Muscle of back (tissue), 3 donors: ENCODE measurements at regions not wholly inside any gene's neighbourhood (a gene's known extent, or its start where the extent isn't known, plus 50 kb on each side); places are given as distances from the start of the nearest gene placed in this dataset.

Experiments used
- DNase-seq, 3 donors: peaks; one replicate each; pipeline versions ENCODE4 v3.0.0 to v3.0.0-alpha.2; 2013

DNA sequence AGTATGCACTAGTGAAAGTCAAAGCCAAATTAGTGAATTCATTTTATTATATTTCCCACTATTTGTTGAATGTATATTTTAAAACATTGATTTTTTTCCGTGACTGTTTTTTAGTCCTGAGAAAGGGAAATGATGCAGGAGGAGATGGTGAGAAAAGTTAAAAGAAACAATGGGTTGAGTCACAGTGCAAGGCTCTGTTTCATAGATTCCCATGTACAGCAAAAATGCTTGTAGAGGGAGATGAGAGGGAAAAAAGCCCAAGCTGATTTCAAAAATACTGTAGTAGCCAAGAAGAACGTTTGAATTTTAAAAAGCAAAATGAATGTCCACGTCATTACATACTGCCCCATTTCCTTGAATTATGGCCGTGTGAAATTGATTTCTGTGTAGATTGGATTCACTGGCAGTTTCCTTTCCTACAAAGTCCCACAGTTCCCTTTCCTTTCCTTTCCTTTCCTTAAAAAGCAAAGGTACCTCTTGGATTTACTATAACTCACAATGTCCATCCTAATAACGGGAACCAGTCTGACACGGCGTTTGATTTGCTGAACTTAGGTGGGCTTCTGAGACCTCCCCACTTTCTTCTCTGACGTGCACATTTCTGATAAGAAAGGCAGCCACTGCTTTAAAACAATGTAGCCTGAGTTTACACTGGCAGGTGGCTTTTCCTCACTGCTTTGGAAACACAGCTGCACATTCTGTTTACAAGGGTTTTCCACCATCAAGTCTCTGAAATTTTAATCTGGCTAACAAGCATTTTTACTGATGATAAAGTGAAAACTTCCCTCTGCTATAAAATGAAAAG is 63.7 kb downstream of the SPCS3 start:
- DNase-seq: peak in 1 of 3 donors; percentile 30

DNA sequence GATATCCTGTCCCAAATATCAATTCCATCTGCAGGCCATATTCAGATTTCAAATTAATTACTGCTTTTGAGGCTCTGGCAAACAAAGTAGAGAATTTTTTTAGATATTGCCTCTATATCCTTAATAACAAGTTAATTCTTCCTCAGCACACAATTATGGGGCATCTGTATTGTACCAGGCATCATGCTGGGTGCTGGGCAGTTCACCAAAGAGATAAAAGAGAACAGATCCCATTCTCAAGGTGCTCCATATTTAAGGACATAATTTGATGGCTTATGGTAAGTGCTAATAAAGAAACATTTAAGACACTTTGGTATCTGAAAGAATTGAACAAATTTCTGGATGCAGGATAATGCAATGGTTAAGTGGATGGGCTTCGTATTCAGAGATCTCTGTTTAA is 65.8 kb downstream of the SPCS3 start:
- DNase-seq: no peak

DNA sequence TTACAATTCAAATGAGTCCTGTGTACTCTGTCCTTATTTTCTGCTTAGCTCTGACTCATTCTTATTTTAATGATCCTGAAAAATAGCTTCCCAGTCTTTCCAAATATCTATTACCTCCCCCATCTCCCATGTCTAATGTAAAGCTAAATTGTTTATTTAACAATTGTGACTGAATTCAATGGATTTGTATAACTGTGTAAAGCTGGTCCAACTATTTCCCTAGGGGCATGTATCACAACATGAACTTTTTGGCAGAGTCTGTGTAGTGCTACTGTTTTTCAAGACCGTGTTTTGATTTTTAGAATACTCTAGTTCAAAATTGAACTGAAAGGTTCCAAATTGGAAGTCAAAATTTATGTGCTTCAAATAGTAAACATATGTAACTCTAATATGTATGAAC is 67.8 kb downstream of the SPCS3 start:
- peak in 1 of 3 donors; percentile 40 for DNase-seq

DNA sequence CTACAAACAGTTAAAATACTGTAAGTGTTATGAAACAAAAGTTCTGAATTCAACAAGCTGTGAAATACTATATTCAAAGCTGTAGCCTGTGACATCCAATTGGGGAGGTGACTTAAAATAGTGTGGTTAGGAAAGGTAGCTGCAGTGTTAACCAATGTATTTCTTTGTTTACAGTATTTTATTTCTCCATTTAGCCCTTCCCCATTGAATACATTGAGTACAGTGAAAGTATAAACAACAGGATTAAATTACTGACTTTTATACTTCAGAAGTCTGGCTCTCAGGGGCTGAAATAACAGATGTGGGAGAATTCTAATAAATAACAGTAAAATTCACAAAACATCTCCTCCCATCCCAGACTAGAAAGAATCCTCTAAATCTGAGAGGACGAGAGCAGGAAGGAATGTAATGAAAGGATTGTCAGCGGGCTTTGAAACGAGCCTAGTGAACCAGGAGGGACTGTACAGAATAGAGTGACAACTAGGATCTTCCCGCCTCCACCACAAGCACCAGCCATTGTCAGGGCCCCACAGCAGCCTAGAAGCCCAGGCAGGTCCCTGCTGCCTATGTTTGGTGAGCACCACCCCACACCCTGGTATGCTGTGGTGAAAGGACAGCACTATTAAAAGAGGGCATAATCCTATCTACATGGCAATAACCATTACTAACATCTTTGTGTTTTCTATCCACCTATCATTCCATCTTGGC is 73.7 kb downstream of the SPCS3 start:
- no peak for DNase-seq

DNA sequence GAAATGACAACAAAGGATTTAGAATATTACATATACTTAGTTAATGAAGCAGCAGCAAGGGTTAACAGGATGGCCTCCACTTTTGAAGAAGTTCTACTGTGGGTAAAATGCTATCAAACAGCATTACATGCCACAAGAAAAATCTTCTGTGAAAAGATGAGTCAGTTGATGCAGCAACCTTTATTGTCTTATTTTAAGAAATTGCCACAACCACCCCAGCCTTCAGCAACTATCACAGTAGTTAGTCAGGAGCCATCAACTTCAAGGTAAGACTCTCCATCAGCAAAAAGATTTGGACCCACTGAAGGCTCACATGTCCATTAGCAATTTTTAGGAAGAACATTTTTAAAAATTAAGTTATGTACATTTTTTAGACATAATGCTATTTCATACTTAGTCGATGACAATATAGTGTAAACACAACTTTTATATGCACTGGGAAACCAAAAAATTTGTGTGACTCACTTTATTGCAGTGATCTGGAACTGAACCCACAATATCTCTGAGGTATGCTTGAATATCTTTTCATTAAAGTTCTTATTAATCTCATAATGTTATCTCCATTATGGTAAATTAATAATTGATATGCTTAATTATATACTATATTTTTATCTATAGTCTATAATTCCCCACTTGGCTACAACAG is 81.2 kb downstream of the SPCS3 start:
- peak in 1 of 3 donors; percentile 59 for DNase-seq

DNA sequence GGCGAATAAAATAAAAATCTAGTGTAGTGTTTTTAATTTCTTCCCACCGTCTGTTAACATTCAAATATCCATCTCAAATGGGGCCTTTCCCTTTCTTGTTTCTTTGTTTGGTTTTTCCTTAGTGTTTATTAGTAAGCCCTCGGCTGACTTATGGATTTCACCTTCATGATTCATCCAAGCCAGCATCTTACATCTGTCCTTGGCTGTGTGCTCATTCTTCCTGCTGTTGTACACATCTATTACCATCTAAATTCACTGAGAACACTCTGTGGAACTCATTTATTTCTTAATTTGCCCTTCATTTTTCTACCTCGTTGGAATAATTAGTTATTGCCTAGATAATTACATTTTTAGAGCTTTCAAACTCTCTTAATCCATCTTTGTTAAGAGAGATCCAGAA is 84.9 kb downstream of the SPCS3 start:
- no peak for DNase-seq

DNA sequence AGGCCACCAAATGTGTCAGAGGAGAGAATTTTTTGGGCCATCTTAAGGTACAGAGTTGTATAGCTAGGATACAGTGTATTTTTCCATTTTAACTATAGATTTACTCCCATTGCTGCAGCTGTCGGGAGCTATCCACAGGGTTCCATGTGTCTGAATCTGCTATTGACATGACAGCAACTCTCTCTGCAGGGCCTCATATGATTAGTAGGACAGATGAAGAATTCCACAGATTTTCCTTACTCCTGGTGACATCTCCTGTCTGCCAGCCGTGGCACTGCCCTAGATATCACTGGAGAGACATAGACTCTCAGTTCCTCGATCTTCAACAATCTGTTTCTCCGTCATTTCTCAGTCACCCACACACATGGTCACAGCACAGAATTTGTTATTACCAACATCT is 86.5 kb downstream of the SPCS3 start:
- no peak for DNase-seq

DNA sequence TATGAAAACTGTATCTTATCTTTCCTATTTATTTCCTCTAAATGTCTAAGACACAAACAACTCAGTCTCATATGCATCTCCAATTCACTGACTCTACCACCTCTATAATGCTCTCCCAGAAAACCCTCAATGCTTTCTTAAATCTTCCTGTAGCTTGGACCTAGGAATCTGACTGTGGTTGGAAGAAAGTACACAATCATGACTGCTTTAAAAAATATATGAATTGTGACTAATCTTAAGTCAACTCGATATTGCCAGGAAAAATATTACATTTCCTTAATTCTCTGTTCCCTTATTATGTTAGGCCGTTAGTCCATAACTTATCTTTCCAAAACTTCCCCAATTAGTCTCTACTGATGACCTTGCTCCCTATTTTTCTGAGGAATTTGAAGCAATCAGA is 87.0 kb downstream of the SPCS3 start:
- no peak for DNase-seq

DNA sequence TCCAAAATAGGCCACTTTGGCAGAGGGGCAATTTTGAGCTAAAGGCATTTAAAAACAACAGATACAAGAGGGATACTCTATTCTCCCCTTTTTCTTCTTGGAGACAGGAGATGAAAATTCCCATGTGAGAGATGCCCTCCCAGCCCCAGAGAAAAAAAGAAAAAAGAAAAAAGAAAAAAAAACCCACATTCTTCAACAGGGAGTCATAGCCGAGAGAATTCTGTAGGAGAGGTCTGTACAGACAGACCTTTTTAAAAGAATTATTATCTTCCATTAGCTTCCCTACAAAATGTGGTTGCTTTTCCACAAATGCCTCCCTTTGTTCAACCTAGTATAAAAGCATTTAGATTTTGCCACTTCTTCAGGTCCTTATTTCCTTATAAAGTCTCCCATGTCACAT is 89.9 kb downstream of the SPCS3 start:
- DNase-seq: no peak

DNA sequence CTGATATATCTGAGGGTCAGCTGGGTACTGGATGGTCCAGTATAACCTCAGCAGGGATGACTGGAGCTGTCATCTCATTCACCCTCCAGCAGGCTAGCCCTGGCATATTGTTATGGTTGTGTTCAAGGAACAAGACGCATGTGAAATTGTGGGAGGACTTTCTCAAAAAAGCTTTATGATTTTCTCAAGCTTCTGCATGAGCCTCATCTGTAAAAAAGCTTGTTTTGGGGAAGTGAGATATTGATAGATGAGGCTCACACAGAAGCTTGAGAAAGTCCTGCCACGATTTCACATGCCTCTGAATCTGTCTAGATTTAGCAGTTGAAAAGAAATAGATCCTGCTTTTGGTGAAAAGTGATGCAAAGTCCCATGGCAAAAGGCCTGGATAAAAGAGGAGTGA is 93.4 kb downstream of the SPCS3 start:
- no peak for DNase-seq

DNA sequence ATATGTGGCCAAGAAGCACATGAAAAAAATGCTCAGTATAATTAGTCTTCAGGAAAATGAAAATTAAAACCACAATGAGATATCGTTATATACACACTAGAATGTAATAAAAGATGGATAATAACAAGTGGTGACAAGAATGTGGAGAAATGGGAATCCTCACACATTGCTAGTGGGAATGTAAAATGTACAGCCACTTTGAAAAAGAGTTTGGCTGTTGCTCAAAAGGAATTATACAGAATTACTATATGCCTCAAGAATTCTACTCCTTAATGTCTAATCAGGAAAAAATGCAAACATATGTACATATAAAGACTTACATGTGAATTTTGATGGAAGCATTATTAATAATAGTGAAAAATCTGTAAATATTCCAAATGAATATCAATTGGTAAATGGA is 102.2 kb downstream of the SPCS3 start:
- peak in 1 of 3 donors; percentile 60 for DNase-seq

DNA sequence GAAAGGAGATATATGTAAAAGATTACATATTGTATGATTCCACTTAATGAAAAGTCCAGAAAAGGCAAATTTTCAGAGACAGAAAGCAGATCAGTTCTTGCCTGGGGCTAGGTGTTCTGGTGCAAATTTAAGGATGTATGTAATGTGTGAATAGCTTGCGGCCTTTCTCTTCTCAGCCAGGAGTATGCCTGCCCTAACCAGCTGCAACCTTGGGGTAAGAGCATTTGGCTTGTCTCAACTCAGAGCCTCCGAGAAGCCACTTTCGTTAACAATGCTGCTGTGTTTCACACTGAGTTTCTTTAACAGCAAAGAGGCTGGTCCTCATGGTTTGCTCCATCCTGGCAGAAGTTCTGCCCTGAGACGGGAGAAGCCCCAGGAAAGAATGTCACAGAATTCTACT is 102.7 kb downstream of the SPCS3 start:
- DNase-seq: no peak

DNA sequence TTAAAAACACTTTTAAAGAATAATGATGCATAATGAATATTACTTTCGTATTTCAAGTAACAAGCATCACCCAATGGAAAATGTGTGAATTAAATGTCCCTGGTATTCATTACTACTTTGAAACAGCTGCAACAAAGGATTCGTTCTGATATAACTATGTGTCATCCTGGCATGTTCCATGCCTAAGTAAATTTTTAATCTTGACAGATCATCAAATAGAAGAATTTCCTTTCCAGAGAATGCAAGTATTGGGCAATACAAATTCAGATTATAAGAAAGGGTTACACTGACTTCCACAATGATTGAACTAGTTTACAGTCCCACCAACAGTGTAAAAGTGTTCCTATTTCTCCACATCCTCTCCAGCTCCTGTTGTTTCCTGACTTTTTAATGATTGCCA is 105.3 kb downstream of the SPCS3 start:
- DNase-seq: peak in 1 of 3 donors; percentile 26

DNA sequence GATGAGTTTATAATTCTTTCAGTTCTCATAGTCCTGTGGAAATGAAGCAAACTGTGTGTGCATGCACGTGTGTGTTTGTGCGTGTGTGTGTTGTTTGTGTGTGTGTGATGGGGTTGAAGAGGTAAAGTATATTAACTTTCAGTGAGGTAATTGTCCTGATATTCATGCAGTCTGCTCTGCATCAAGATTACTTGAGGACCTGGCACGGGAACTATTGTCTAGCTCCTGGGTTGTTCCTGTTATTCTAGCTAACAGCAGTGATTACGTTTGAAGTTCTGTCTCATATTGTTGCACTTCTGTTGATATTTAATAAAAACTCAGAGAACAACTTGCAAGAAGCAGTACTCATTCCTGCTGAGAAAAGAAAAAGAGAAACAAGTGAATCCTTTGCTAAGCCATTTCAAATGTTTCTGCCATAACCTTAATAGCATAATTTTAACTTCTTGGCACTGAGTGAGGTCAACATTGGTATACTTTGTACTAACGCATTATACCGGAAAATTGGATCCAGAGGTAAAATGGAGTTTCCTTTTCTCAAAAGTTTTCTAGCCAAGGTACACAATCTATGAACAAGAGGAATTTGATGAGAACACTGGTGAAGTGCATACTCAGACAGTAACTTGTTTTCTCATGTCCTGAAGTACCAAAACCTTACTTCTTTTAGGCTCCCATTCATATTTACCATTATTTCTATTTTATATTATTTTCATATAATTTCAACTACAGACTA is 113.2 kb downstream of the SPCS3 start:
- DNase-seq: no peak

DNA sequence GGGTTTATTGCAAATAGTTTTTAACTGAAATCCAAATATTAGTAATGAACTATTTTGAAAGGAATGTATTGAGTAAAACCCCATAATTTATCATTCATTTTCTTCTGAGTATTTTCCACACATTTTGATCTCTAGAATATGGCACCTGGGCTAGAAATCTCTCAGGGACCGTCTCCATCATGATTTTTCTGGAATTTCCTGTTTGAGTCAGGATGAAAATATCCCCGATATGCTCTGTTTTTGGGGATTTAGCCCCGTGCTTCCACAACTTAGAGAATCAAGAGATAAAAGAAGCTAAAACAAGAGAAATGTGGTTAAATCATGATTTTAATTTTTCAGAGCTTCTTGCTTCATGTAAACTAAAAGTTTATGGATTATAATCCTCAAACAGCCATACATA is 114.2 kb downstream of the SPCS3 start:
- no peak for DNase-seq

DNA sequence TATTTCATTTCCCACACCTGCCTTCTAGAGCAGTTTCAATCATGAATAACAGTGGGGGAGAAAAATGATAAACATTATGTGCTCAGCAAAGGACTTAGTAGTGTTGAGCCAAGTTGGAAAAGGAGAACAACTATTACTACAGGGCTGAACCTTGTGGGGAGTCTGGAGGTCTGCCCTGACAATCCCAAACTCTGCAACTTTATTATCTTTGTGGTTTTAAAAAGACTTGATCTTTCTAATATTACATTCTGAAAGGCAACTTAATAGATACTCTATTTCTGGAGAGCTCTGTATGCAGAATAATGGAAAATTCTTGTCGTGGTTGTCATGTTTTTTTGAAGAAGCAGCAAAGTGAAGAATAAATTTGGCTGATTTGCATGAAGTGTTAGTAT is 116.1 kb downstream of the SPCS3 start:
- DNase-seq: peak in 2 of 3 donors; percentile 5 to 12

DNA sequence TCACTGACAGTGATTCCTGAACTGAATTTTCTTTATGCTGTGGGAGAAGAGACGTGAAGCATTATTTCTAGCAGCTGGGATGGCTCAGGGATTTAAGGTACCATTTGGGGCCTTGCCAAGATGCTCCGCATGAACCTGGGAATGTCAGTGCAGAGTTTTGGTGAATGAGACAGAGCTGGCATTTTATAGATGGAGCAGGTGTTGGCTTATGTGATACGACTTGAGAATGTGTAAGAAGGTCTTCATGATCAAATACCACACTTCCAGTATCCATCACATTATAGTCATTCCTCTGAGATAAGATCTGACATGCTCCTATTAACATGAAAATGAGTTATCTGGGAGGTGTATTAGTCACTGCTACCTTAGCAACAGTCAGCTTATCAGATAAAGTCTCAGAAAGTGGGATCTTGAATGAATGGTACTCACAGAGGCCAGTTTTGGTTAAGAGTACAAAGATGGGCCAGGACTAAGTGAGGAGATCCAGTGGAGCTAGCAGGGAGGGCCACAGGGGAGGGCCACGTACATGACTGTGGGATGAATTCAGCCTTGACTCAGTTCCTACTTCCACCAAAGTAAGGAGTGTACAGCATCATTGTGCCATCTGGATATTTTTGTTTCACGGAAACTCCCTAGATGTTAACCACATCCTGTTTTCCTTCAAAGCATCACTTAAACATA is 116.7 kb downstream of the SPCS3 start:
- peak in 1 of 3 donors; percentile 1 for DNase-seq

DNA sequence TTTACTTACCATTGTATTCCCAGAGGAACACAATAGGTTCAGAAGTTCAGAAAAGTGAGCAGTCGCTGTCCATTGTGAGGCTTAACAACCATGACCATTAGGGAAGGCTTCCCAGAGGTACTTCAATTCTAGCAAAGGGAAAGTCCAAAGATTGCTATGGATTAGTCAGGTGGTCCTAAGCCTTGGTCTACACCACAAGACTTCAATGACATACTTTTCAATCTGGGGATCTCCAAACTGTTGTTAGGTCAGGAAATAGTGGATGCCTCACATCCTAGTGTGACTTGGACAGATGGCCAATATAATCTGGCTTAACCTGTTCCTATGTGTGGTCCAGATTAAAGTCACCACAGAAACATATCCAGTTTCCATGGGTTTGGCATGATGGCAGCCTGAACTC is 118.0 kb downstream of the SPCS3 start:
- DNase-seq: no peak

DNA sequence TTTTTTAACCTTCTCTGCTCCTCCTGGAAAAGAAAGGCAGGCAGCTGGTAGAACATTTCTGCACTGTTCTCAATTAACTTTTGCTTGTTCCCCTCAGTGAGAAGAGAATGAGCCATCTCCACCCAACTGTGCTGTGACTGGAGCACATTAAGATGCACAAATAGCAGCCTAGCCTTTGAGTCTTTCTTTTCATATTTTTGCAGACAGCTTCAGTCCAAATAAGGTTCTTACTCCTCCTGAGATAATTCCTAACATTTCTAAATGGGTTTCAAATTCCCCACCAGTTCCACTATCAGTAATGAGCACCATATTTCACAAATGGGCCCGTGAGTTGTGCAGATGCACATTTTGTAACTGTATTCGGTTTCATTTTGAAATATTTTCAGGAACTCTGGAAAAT is 118.6 kb downstream of the SPCS3 start:
- DNase-seq: no peak

DNA sequence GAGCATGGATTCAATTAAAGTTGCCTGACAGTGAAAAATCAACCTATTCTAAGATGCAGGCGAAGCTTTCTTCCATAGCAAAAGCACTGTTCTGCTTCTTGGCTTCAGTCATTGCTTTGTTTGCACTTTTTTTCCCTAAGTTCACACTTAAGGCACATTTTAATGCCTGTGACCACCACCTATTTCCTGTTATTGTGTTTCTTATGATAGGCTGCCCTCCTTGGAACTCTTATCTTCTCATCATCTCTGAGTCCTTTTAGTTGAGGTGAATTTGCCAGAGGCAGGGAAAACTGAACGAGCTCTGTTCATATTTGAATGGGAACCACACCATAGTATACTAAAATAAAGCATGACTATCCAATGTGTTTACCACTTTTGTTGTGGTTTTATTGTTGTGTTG is 119.8 kb downstream of the SPCS3 start:
- no peak for DNase-seq

DNA sequence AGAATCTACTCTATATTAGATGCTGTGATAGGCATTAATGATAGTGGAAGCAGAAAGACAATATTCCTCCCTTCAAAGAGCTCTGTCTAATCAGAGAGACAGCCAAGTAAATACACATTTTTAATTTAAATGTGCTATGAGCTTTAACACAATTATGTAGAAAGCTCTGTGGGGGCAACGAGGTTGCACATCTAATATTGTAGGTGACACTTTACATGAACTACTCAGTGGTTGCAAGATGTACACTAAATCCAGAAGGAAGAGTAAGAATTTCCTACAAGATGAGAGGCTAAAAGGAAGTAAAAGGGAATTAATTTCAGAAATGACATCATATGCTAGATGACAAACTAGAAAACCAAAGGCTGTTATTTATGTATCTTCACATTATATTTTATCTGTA is 120.9 kb downstream of the SPCS3 start:
- DNase-seq: no peak

DNA sequence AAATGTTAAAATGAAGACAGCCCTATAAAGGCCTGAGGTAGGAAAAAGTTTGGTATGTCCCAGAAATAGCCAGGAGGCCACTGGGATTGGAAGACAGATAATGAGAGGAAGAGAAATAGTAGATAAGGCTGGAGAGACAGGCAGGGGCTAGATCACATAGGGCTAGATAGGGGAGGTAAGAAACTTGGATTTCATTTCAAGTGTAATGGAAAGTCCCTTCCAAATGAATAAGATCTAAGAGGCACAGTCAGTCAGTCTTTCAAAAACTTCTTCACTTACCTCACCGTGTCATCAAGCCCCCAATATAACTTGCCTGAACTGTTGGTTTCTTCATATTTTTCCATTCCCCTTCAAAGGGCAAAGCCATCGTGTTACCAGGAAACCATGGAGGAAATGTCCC is 121.8 kb downstream of the SPCS3 start:
- no peak for DNase-seq
